A673 (cell line): ENCODE measurements at regions not wholly inside any gene's neighbourhood (a gene's known extent, or its start where the extent isn't known, plus 50 kb on each side); places are given as distances from the start of the nearest gene placed in this dataset.

ENCODE experiments used
- CTCF ChIP-seq: fragments of 300-800, 200-600 bp; sonication (generic); conservative IDR thresholded peaks from 2 replicates; pipeline ENCODE4 v1.5.1; 2017; ENCODE audit warnings: low read depth, mild to moderate bottlenecking, antibody characterized with exemption, low read length, moderate library complexity, mixed read lengths
- EZH2 ChIP-seq: fragments of 200-600 bp; sonication (generic); IDR thresholded peaks from 2 replicates; pipeline ENCODE4 v1.6.1; 2017; ENCODE audit warnings: borderline replicate concordance, low read depth, mild to moderate bottlenecking, mixed read lengths, antibody characterized with exemption, low read length; ENCODE audit not compliant: poor library complexity, severe bottlenecking

GRCh38 chr21:29242201-29242600 is 56.5 kb upstream of the BACH1 start:
- TF ChIP-seq CTCF (no peak), EZH2 (no peak)
